GM18519 (cell line): ENCODE measurements at regions not wholly inside any gene's neighbourhood (a gene's known extent, or its start where the extent isn't known, plus 50 kb on each side); places are given as distances from the start of the nearest gene placed in this dataset.
A peak's percentile ranks its signal among the peaks of the same experiment; 100 is the strongest.
"Not testable (repeated sequence)": the region's sequence is repeated elsewhere in the genome, so short reads cannot be mapped to it uniquely, and the experiment has no call there.

ENCODE experiments used
- ATAC-seq: cut with Tn5 transposase; IDR thresholded peaks from one replicate; pipeline ENCODE4 v1.9.1; 2021; ENCODE audit warnings: mild to moderate bottlenecking, moderate library complexity; ENCODE audit not compliant: unreplicated experiment, low FRiP score

DNA sequence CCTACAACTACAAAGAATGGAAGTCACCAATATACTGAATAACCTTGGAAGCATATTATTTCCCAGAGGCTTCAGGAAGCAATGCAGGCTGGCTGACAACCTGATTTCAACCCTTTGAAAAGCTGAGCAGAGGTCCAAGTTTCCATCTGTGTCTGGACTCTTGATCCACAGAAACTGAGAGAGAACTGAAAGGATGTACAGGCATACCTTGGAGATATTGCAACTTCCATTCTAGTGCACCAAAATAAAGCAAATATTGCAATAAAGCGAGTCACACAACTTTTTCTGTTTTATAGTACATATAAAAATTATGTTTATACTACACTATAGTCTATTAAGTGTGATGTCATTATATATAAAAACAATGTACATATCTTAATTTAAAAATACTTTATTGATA is 85.3 kb downstream of the TYW3 start:
- no peak for ATAC-seq

DNA sequence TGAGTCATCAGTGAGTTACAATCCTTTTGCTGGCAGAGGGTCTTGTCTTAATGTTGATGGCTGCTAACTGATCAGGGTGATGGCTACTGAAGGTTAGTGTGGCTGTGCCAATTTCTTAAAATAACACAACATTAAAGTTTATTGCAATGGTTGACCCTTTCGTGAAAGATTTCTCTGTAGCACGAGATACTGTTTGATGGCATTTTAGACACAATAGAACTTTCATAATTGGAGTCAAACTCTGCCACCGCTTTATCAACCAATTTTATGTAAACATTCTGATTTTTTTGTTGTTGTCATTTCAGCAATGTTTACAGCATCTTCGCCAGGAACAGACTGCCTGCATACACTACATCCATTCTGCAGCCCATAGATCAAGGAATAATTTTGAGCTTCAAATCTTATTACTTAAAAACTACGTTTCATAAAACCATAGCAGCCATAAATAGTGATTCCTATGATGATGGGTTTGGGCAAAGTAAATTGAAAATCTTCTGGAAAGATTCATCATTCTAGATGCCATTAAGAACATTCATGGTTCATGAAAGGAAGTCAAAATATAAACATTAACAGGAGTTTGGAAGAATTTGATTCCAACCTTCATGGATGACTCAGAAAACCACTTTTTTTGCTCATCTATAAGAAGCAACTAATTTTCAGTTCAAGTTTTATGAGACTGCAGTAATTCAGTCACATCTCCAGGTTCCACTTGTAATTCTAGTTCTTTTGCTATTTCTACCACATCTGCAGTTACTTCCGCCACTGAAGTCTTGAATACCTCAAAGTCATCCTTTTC is 85.9 kb downstream of the TYW3 start:
- no peak for ATAC-seq

DNA sequence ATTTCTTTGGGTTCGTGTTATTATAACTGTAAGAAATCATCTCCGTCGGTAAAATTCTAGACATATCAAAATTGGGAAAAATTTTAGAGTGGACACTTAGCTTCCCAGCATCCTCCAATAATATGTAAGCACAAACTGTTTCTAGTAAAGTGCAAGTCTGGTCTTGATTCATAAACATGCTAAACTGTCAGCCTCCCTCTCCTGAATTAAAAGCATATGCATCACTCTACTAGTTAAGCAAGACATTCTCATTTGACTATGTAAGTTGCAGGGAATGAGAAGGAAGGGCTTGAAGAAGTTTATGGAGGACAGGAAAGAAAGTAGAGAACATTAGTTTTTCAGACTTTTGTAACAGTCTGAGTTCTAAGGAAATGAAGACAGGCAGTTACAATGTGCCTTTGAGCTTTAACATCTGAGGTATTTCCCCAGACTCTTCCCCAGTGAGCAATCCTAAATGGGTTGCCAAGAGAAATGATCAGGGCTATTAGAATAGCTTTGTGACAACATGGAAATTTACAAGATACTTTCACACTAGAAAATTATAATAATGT is 90.0 kb downstream of the TYW3 start:
- no peak for ATAC-seq

DNA sequence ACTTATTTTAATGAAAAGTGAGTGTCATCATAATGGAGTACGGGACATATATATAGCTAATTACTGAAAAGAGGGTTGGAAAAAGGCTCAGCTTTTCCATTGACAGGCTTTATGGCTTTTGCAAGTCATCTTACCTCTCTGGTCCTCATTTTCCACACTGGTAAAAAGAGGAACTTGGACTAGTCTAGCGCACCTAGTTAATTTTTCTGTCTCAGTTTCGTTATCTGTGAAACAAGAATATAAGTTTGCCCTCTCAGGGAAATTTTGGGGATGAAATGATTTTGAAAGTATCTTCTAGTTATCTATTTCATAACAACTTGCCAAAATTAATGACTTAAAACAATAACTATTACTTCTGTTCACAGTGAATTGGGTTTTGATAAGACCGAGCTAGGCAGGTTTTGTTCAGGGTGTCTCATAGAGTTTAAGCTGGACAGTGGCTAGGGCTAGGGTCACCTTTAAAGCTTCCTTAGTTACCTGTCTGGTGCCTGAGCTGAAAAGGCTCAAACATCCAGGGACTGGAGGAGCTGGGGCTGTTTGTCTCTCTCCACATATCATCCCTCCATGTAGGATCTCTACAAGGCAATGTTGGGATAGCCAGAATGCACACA is 91.7 kb downstream of the TYW3 start:
- peak; percentile 76 for ATAC-seq

DNA sequence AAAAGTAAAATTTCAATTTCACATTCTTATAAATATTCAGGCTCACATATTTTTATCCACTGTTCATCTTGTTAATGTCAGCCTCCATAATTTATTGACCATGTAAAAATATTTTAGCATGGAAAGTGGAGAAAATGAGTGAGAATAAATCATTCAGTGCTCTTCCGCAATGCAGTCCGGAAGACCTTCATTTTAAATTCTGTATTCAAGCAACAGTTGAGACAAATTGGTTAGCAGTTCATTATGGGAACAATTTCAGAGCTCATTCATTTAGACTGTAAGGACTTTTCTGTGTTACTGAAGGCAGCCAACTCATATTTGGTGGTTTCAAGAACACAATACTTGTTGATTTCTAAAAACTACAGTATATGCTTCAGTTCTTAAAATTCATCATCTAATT is 97.8 kb downstream of the TYW3 start:
- no peak for ATAC-seq

DNA sequence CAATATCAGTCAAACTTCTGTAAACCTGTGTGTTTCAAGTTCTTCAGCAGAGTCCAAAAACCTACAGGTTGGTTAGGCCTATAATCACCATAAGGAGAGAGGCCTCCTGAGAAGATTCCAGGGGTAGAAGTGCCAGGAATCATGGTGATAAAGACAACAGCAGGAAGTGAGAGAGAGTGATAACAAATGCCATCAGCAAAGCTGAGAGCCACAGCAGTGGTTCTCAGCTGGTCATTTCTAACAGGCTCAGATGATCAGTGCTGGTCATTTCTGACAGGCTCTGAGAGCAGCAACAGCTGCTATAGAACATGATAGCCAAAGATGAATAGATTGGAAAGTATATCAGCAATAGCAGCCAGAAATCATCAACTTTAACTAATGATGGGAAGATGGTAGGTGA is 101.3 kb downstream of the TYW3 start:
- ATAC-seq: no peak

DNA sequence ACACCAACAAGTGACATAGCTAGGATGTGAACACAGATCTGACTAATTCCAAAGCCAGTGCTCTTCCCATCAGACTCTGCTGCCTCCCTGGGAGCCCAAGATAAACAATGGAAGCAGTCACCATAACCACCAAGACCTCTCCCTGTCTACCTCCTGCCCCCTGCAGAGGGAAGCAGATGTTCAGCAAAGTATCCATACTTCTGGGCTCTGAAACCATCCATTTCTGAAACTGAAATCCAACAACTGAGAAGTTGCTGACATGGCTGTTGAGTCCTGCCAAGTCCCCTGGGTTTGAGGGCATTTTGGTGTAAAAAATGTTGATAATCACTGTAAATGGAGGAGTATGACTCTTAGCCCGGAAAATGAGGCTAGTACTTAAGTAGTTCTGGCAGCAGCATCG is 102.1 kb downstream of the TYW3 start:
- no peak for ATAC-seq

DNA sequence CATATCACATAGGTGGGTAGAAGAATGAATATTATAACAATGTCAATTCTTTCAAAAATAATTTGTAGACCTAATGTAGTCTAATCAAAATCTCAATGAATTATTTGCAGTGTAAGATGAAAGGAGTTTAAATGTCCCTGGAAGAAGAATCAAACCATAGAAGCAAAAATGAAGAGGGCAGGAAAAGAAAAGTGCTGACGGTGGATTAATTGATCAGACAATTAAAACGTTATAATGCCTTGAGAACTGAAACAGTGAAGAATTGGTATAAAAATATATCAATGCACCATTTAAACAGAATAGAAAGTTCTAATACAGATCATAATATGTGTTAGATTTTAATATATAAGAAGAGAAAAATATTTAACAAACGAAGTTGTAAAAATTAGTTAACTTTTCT is 109.8 kb downstream of the TYW3 start:
- ATAC-seq: no peak

DNA sequence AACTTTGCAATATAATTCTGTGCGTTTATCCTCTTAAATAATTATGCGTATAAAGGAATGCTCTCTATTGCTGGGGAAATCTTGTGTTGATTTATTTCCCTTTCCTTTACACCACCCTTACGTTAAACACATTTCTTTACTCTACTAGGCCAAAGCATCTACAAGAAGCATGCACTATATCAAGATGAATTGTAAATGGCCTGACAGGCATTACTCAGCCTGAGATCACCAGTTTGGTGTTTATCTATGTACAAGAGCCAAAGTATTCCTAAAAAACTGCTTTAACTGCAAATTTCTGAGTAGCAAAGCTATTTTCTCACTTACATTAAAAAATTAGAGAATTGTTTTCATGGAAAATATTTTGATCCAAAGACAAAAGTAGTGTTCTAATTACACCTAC is 114.8 kb downstream of the TYW3 start:
- no peak for ATAC-seq

DNA sequence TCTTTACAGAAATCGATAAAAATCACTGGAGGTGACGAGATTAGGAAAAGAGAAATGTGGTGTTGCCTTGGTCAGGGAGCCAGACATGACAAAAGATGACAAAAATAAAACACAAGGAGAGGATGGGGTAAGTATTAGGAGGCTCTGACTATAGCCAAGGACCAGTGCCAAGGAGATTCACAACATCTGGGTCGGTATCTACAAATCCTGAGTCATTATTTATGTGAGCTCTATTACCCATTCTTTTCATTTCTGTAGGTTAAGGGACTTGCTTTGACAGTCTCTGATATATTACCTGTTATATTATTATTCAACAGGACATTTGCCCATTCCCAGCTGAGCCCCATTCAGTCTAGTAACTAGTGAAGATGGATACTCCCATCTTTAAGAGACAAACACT is 120.8 kb downstream of the TYW3 start:
- no peak for ATAC-seq

DNA sequence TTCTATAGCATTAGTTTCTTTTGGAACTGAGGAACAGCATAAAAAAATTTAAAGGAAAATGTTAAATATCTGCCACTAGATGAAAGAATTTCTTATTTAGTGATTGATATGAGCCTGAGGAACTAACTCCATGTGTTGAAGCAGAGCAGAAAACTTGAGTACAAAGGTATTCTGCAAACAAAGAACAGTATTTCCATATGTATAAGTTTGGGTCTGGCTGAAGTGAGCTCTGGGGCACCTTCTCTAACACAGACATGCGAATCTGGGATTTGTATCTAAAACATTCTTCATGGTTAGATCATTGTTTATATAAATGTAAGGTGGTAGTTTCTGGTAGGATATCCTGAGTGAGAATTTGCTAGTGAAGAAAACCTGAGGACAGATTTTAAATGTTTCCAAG is 123.2 kb downstream of the TYW3 start:
- ATAC-seq: no peak

DNA sequence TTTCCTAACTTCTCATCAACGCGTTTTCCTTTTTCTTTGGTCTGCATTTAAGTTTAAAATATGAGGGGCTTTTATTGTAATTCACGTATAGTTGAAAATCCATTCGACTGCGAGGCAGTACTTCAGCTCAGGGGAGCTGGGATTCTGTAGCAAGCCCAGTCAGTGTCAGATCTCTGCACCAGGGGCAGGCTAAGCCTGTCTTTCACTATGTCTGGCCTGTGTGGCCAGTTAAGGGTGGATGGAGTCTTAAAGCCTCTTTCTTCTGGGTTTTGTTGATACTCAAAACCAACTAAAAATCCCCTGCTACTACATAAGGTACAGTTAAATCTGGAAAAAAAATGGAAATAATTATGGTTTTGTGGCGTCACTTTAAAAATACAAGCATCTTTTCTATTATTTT is 124.7 kb downstream of the TYW3 start:
- ATAC-seq: peak; percentile 29

DNA sequence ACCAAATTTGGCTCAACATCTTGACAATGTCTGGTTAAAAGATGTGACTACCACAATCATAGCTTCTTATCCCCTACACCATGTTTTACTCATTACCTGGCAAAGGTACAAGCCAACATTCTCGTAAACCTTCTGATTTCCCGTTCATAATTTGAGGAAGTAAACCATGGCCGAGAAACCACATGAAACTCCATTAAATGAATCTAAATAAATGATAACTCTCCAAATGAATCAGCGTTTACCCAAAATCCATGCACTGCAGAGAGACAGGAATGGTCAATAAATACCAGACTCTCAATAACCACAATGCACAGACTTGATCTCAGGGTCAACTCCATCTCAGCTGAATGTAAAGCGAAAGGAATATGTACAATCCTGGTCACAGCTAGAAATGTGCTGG is 125.2 kb downstream of the TYW3 start:
- peak; percentile 56 for ATAC-seq

DNA sequence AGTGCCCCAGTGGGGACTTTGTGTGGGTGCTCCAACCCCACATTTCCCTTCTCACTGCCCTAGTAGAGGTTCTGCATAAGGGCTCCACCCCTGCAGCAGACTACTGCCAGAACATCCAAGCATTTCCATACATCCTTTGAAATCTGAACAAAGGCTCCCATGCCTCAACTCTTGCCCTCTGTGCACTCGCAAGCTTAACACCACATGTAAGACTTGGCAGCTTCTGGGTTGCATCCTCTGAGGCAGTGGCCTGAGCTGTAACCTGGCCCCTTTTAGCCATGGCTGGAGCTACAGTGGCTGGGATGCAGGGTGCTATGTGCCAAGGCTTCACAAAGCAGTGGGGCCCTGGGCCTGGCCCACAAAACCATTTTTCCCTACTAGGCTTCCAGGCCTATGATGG is 128.9 kb downstream of the TYW3 start:
- ATAC-seq: no peak

DNA sequence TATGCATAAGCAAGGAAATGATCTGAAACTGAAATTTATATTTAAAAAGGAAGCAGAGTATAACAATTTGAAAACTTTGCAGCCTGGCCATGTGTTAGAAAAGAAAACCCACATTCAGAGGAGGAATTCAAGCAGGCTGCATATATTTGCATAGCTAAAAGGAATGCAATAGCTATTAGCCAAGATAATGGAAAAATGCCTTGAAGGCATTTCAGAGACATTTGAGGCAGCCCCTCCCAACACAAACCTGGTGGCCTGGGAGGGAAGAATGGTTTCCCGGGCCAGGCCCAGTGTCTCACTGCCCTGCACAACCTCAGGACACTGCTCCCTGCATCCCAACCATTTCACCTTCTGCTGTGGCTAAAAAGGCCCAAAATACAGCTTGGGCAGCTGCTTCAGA is 136.8 kb downstream of the TYW3 start:
- no peak for ATAC-seq

DNA sequence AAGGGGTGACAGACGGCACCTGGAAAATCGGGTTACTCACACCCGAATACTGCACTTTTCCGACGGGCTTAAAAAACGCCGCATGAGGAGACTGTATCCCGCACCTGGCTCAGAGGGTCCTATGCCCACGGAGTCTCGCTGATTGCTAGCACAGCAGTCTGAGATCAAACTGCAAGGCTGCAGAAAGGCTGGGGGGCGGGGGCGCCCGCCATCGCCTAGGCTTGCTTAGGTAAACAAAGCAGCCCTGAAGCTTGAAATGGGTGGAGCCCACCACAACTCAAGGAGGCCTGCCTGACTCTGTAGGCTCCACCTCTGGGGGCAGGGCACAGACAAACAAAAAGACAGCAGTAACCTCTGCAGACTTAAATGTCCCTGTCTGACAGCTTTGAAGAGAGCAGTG is 144.4 kb downstream of the TYW3 start:
- ATAC-seq: not testable (repeated sequence)

DNA sequence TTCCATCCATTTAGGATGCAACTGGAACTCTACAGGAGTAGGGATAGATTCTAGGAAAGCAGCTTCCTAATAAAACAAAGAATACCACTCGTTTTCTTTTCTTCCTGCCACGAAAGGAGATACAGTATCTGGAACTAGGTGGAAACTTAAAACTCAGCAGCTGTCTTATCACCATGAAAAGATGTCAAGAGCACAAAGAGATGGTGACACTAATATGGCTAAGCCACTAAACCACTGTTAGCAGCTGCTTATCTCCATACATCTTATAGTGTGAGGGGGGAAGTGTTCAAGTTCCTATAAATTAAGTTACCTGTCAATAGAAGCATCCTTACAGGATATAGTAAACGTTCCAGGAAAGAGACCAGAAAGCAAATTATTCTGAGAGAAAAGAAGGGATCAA is 162.5 kb downstream of the TYW3 start:
- ATAC-seq: no peak

DNA sequence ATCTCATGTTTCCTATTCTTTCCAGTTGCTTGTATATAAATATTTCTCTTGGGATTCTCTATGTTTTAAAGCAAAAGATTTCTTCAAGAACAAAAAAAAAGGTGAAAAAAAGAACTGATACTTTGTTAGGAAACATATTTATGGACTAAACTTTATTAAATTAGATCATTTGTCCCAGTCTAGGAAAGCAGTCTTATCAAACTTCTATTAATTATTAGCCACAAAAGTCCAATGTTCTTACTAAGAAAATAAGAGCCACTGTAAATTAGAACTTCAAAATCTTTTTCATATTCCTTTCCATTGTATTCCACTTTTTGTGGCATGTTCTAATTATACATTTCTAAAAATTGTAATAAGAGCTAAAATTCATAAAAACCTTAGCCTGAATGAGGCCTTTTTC is 175.2 kb downstream of the TYW3 start:
- no peak for ATAC-seq

DNA sequence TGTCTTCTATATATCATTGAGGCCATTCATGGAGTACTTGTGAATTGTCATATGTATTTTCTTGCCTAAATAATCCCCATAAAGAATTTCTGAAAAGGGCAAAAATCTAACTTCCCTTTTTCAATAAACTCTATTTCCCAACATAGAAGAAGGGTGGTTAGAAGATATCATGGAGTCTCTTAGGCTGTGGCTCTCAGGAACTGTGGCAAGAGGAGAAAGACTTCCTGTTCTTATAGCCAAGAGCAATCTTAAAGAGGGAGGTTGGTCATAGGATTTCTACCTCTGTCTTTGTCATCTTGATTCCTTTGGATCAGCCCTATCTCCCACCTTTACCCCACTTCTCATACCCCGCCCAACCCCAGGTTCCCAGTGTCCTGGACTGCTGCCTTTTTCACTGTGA is 175.8 kb downstream of the TYW3 start:
- no peak for ATAC-seq

DNA sequence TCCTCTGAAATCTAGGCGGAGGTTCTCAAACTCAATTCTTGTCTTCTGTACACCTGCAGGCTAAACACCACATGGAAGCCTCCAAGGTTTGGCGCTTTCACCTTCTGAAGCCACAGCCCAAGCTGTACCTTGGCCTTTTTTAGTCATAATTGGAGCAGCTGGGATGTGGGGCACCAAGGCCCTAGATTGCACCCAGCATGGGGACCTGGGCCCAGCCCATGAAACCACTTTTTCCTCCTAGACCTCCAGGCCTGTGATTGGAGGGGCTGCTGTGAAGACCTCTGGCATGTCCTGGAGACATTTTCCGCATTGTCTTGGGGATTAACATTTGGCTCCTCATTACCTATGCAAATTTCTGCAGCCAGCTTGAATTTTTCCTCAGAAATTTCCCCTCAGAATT is 181.0 kb downstream of the TYW3 start:
- no peak for ATAC-seq

DNA sequence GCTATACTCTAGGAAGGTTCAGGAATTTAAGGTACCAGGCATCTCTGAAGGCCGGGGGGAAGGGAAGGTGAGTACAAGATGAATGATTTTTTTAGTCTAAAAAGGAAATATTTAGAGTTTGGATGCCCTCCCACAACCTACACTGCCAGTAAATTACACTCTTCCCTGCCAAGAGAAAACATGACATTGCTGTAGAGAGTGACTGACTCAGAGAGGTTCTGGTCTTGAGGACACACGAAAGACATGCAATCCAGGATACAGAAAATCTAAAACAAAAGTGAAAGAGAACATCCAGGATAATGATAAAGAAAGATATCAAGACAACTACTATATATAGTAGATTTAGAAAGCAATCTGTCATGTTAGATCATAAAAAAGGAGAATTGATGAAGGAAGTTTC is 200.5 kb downstream of the TYW3 start:
- ATAC-seq: no peak

DNA sequence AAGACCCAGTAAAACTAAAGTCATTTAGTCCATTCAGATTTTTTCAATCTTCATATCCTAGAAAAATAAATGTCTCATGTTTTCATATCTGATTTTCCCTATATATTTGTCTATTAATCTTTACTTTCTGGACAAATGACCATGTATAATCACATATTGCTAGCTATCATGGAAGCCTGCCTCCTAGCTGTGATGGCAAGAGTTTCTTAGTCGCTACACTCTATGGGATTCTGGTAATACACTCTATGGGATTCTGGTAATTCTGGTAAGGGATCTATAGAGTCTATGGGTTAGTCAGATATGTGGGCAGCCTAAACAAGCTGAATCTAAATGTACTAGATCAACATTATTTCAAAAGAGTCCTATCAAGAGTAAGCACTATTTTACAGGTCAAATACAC is 198.7 kb upstream of the LHX8 start:
- ATAC-seq: no peak
